ENCODE measurements at regions not wholly inside any gene's neighbourhood (a gene's known extent, or its start where the extent isn't known, plus 50 kb on each side); places are given as distances from the start of the nearest gene placed in this dataset.

DNA sequence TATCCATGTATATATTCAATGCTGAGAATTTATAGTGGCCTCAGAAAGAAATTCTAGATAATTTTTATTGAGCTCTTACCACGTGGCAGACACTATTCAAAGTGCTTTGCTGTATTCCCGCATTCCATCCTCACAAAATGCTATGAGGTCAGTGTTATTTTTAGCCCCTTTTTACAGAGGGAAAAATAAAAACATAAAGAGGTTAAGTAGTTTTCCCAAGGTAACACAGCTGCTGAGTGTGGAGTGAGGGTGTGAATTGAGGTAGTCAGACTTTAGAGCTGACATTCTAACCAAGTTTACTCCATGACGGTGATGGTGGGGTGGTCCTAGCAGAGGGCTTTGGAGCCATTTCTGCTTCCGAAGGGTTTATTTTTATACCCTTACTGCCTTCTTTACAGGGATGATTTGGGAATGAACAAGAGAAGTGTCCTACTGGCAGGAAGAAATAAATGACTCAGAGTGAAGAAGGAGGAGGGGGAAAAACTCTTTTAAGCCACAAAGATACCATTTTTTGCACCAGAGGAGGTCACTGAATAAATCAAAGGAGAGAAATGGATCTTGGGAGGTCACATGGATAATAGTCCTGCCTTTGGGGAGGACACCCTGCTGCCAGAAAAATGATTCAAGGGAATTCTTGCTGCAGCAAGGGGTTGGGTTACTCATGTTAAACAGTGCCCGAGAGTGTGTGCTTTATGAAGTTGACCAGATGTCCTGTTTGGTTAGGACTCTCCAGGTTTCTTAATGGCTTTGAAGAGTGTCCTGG is 76.1 kb downstream of the HMHB1 start:
- Histone ChIP-seq H3K36me3 (ENCODE audit: control insufficient read depth, insufficient read depth, low read length) (no peaks in the 10 kb centered on the region), H3K4me3 (ENCODE audit: low read depth, low read length) (no peak overlapping the region), H3K27me3 (ENCODE audit: control insufficient read depth, insufficient read depth, low read length) (no peaks in the 10 kb centered on the region)
- DNase-seq (ENCODE audit: low read depth): no peak
- TF ChIP-seq, protein P1, sequence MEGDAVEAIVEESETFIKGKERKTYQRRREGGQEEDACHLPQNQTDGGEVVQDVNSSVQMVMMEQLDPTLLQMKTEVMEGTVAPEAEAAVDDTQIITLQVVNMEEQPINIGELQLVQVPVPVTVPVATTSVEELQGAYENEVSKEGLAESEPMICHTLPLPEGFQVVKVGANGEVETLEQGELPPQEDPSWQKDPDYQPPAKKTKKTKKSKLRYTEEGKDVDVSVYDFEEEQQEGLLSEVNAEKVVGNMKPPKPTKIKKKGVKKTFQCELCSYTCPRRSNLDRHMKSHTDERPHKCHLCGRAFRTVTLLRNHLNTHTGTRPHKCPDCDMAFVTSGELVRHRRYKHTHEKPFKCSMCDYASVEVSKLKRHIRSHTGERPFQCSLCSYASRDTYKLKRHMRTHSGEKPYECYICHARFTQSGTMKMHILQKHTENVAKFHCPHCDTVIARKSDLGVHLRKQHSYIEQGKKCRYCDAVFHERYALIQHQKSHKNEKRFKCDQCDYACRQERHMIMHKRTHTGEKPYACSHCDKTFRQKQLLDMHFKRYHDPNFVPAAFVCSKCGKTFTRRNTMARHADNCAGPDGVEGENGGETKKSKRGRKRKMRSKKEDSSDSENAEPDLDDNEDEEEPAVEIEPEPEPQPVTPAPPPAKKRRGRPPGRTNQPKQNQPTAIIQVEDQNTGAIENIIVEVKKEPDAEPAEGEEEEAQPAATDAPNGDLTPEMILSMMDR (IDR thresholded peaks at IDR 0.05; ENCODE audit: insufficient read depth, low read length, poor library complexity, severe bottlenecking): no peak

DNA sequence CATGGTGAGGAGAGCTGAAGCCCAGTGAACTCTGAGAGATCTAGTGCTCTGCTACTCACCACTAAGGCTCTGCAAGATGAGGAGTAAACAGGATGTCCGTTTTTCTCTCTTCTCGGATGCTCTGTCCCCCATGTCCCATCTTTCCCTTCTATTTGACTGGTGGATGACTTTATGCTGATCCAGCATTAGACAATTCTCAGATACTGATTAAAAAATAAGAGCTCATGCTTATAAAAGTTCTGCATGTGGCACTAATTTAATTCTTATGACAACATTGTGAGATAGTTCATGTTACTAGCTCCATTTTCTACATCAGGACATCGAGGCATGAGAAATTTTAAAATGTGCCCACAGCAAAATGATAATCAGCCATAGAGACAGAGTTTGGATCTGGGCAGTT is 77.0 kb downstream of the HMHB1 start:
- Histone ChIP-seq H3K36me3 (ENCODE audit: control insufficient read depth, insufficient read depth, low read length) (no peaks in the 10 kb centered on the region), H3K4me3 (ENCODE audit: low read depth, low read length) (no peak overlapping the region), H3K27me3 (ENCODE audit: control insufficient read depth, insufficient read depth, low read length) (no peaks in the 10 kb centered on the region)
- no peak for DNase-seq (ENCODE audit: low read depth)
- TF ChIP-seq, protein P1 (IDR thresholded peaks at IDR 0.05; ENCODE audit: insufficient read depth, low read length, poor library complexity, severe bottlenecking): no peak

DNA sequence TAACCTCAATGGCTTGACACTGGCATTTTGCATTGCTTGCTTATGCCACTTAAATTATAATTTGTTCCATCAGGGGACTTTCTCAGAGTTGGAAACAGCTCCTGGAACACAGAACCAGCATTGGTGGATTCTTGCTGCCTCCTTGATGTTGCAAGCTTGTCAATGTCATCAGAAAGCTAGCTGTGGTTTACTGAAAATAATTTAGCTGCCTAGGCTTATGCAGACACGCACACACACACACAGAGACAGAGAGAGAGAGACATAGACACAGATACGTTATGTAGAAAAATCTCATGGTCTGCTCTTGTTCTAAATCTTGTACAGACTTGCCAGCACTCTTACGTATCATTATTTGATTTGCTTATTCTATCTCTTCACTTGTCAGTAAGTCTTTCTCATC is 78.0 kb downstream of the HMHB1 start:
- no peak for DNase-seq (ENCODE audit: low read depth)
- Histone ChIP-seq H3K27me3 (ENCODE audit: control insufficient read depth, insufficient read depth, low read length) (no peaks in the 10 kb centered on the region), H3K36me3 (ENCODE audit: control insufficient read depth, insufficient read depth, low read length) (no peaks in the 10 kb centered on the region), H3K4me3 (ENCODE audit: low read depth, low read length) (no peak overlapping the region)
- TF ChIP-seq, protein P1 (IDR thresholded peaks at IDR 0.05; ENCODE audit: insufficient read depth, low read length, poor library complexity, severe bottlenecking): no peak

DNA sequence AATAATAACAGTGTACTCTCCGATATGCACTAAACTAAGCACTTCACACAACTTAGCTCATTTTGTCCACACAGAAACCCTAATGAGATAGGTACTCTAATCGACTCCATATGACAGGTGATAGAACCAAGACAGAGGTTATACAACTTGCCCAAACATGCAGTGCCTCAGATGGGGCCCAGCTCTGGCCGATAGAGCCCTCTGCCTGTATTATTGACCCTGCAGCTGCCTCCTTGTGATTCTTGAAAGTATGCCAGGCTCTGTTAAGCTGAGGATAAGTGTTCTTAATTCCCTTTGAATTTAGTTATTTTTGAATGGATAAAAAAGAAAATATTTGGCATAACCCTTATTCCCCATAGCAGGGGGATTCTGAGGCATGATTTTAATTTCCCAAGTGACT is 78.5 kb downstream of the HMHB1 start:
- DNase-seq (ENCODE audit: low read depth): no peak

DNA sequence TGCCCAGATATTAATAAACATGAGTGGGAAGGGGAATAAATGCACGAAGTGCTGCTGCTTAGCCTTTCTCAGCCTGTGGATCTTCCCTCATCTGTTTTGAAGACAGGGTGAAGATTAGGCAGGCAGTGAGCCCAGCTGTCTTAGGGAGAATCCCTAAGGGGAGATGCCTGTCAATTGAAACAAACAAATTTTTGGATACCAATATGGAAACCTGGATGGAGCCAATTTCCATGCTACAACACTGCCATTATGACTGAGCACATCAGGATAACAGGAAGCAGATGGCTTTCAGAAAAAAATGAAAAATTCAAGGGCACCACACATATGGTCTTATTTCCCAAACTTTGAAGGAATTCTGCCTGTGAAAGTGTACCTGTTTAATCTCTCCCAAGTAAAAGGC is 80.3 kb downstream of the HMHB1 start:
- Histone ChIP-seq H3K36me3 (ENCODE audit: control insufficient read depth, insufficient read depth, low read length) (no peaks in the 10 kb centered on the region), H3K27me3 (ENCODE audit: control insufficient read depth, insufficient read depth, low read length) (no peaks in the 10 kb centered on the region), H3K4me3 (ENCODE audit: low read depth, low read length) (no peak overlapping the region)
- no peak for DNase-seq (ENCODE audit: low read depth)
- TF ChIP-seq, protein P1 (IDR thresholded peaks at IDR 0.05; ENCODE audit: insufficient read depth, low read length, poor library complexity, severe bottlenecking): no peak

More for the DNA sequence above, 78.5 kb downstream of the HMHB1 start:
- TF ChIP-seq, protein P1 (IDR thresholded peaks at IDR 0.05; ENCODE audit: insufficient read depth, low read length, poor library complexity, severe bottlenecking): no peak
- no peaks in the 10 kb centered on the region for H3K27me3 ChIP-seq (ENCODE audit: control insufficient read depth, insufficient read depth, low read length)
- no peaks in the 10 kb centered on the region for H3K36me3 ChIP-seq (ENCODE audit: control insufficient read depth, insufficient read depth, low read length)
- no peak overlapping the region for H3K4me3 ChIP-seq (ENCODE audit: low read depth, low read length)

DNA sequence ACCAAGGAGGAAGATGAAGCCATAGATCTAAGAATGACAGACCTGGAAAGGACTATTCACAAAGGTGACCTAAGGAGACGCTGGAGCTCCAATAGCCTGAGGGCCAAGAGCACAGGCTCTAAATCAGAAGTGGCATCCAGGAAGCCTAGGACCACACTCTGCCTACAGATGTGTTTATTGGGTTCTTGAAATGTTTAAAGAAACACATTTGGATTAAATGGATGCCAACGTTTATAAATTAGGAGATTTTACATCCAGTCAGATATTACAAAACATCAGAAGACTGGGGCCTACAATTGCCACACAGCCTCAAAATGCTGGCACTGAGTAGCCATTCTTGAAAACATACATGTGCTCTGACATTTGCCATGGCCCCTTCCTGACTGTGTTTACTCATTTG is 80.9 kb downstream of the HMHB1 start:
- DNase-seq (ENCODE audit: low read depth): no peak
- H3K27me3 ChIP-seq (ENCODE audit: control insufficient read depth, insufficient read depth, low read length): no peaks in the 10 kb centered on the region
- H3K4me3 ChIP-seq (ENCODE audit: low read depth, low read length): no peak overlapping the region
- TF ChIP-seq, protein P1 (IDR thresholded peaks at IDR 0.05; ENCODE audit: insufficient read depth, low read length, poor library complexity, severe bottlenecking): no peak
- H3K36me3 ChIP-seq (ENCODE audit: control insufficient read depth, insufficient read depth, low read length): no peaks in the 10 kb centered on the region

Measured in kidney epithelial cell (primary cell).